GM19467 (cell line): ENCODE measurements at regions not wholly inside any gene's neighbourhood (a gene's known extent, or its start where the extent isn't known, plus 50 kb on each side); places are given as distances from the start of the nearest gene placed in this dataset.
"Not testable (repeated sequence)": the region's sequence is repeated elsewhere in the genome, so short reads cannot be mapped to it uniquely, and the experiment has no call there.

Experiments used
- ATAC-seq: cut with Tn5 transposase; IDR thresholded peaks from one replicate; pipeline ENCODE4 v1.9.1; 2021; ENCODE audit warnings: mild to moderate bottlenecking, moderate library complexity; ENCODE audit not compliant: unreplicated experiment

DNA sequence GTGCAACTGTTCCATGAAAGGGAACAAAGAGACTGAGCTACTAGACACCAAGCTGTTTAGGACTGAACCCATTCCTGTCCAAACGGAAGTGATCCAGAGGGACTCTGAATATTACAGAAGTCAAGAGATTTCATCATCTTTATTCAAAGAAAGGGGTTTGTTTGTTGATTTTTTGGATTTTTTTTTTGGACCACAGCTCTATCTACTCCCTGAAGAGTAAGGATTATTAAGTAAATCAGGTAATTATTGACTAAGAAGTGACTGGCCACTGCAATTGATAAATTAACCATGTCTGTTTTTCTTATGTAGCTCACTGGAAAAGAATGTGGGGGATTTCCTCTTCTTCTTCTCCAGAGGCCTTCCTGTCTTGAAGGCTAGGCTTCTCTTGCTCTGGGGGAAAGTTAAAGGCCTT lies 146.6 kb upstream of the TPM1 start:
- ATAC-seq = no peak

DNA sequence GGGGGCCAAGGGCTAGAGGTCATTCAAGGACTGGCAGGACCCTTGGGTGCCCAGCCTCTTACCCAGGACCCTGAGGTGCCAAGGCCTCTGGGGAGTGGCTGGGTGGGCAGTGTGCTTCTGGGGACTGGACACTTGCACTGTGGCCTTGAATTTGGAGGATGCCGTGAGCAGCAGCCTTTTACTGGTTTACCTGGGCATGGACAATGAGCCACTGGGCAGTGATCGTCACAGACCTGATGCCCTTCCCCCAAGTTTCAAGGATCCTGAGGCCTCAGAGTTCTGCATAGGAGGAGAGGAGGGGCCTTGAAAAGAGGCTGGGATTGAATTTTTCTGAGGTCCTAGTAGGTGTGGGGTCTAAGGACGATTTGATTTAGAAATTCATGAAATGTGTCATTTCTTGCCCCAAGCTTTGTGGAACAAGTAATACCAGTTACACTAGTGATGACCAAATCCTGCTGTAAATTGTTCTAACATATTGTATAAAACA lies 146.1 kb upstream of the TPM1 start:
- no peak for ATAC-seq

DNA sequence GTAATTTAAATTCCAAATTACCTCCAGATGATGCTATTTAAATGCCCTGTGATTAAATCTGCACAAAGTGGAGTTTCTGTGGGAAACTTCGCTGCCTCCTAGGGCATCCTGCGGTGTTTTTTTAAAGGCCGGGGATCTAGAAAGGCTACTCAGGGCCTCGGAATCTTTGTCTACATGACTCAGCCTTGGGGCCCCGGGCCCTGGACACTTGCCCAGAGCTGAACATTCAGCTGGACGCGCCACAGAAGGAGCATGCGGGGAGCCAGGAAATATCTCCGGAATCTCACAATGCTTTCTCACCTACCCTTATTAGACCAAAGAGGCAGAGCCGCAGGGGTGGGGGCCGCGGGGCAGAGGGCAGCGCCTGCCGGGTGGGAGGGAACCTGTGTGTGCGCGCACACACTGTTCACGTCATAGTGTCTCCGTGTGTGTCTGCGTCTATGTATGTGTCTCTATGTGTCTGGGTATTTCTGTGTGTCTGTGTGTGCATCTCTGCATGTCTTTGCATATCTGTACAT lies 145.5 kb upstream of the TPM1 start:
- ATAC-seq = no peak

DNA sequence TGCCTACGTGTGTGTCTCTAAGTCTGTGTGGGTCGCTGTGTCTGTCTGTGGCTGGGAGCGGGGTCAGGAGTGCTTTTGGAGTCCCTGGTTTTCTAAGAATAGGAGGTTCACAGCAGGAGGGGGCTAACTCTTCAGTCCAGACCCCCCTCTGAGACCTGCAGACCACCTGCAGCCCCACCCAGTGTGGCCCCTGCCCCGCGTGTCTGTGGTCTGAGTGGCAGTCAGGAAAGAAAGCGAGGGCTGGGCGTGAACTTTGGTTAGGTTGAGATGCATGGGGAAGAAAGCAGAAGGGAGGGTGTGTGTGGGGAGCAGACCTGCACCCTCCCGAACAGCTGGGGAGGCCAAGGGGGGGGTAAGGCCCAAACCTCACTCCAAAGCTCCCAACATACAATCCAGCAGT lies 144.9 kb upstream of the TPM1 start:
- no peak for ATAC-seq

DNA sequence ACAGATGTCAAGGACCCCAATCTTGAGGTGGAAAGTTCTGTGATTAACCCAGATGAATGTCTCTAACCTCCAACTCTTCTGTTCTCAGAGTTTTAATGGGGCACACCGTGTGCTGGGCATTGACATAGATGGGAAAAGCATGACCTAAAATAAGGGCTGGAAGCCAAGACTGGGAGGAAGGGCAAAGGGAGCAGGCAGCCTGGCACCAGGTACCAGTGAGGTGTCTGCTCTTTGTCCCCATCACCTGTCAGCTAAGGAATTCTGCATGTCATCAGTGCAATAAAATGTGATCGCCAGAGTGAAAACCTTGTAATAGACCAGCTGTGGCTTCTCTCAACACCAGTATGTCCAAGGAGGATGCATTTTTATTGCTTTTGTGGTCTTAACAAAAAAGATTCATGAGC lies 143.5 kb upstream of the TPM1 start:
- ATAC-seq = no peak

DNA sequence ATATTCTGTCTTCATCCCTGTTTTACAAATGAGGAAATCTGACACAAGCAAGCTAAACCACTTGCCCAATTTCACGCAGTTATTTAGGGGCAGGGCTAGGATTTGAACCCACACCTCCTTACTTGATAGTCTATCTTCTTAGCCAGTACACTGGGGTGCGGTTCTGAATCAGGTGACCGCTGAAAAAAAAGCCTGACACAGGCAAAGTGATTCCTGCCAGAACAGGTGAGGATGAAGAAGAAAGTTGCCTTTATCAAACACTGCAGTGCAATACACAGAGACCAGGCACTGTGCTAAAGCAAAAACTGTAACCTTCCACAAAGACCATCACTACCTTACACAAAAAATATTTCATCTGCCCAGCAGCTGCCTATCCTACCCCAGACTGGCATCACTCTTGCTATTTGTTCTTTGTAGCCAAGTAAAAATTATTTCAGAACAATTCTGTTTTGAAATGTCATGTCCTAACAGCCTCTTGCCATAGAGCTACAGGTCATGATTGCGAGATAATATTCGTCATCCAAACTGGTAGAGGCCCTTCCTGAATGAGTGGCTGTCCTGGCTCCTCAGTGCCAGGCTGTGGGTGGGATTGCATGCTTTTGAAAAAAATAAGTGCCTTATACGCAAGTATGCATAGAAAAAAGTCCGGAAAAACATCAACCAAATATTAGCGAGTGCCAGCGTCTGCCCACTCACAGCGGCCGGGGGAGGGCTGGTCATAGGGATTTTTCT lies 142.3 kb upstream of the TPM1 start:
- no peak for ATAC-seq

DNA sequence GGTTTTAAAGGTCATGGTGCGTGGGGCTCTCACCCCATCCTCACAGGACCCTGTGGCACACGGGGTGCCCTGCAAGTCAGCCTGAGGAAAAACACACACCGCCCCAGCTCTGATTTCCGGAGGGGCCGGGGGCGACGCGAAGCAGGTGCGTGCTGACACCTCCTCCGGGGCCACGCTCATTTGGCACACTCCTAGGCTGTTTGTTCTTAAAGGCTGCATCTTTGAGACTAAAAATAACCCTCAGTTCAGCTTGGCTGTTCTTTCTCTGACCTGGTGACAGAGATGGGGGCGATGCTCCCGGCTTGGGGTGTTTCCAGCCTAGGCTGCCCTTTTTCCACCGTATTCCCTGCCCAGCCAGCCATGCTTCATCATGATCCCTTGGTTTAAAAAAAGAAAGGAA lies 141.5 kb upstream of the TPM1 start:
- ATAC-seq = no peak

DNA sequence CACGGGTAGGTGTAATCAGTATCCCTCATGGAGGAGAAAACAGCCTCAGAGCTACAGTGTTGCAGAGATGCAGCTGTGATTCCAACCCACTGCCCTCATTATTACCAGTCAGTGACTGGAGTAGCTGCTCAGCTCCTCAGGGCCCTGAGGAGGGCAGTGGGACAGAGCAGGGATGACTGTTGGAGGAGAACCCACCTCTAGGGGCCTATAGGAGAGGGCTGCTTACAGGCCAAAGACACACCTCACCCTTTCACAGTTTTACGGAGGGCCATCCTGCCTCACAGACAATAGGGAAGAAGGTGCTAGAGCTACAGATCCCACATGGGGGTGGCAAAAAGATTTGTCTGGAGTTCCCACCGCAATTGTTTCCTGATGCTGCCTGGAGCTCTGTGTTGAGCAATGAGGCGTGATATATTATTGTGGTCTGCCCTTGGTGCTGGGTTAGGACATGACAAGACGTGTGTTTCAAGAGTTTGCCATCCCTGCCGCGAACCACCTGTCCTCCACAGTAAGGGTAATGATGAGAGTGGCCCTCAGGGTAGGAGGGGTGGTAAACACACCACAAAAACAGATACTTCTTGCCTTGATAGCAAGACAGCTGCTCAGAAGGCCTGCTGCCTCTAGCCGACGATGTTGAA lies 140.5 kb upstream of the TPM1 start:
- ATAC-seq = no peak

DNA sequence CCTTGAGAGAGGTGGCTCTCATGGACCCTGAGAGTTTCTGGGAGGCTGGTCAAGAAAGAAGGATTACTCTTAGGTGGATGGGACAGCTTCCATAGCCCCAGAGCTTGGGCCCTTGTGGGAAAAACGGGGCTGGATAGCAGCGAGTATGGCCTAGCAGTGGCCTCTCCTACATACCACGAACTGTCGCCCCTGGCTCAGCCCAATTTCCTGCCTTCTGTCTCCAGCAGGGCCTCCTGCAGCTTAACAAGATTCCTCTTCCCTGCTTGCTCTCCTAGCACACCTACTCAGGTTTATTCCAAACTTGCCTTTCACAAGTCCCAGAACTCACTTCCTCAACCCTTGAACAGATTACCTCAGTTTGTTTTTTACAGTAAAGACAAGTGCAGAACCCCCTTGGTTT lies 139.7 kb upstream of the TPM1 start:
- ATAC-seq = no peak

DNA sequence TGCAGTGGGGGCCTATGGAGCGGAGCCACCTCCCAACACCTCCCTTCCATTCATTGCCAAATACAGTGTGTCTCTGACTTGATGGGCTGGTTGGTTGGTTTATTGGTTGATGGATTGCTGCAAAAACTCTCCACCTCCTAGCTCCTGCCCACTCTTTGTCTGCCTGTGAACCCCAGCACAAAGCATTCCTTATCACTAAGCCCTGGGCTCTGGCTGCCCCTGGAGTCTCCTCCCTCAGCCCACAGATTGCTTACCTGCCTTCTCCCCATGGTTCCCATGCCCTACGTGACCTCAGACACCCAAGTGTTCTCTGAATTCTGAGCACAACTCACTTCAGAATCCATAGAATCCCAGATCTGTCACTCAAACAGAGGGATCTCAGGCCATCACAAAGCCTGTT lies 139.1 kb upstream of the TPM1 start:
- no peak for ATAC-seq

DNA sequence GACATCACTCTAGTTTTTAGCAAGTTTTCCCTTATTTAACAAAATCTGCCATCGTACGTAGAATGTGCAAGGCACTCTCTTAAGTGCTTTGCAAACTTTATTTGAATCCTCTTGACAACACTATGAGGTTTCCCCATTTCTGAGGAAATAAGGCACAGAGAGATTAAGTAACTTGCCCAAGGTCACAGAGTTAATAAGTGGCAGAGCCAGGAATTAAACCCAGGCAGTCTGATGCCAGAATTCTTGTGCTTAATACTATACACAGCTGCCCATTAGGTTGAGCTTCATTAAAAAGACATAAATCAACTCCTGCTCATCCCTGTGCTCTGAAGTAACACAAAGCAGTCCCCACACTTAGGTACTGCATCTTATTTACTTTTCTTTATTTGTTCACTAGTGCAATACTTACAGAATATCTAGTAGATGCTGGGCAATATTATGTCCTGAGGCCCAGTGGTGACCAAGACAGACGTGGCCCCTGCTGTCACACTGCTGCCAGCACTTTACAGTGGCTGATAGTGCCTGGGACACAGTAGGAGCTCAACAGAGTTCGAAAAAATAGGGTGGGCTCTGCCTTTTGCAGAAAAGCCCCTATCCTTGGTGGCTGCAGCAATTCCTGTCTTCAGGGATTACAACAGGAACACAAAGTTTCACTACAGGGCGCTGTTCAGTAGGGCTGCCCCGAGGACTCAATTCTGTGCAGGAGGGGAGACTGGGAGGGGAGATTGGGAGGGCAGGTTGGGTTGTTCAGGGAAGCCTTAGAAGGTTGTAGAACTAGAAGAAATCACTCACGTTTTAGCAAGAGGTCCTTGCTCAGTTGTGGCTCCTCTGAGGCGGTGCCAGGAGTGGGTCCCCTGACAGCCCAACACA lies 138.3 kb upstream of the TPM1 start:
- ATAC-seq = no peak

DNA sequence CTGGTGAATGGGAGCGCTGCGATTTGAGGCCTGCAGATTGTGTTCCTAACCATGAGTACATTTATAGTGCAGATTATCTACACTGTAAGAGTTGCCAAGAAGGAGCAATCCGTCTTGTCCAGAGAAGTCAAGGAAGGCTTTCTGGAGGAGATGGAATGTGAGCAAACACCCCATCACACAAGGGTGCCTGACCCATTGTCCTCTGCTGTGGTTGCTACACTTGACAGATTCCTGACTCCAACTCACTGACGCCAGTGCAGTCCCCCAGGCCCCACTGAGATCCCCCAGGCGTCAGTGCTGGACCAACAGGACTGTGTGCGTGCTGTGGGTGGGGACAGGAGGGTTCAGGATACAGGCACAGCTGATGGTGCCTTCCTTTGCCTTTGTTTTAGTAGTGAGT lies 135.9 kb upstream of the TPM1 start:
- no peak for ATAC-seq

DNA sequence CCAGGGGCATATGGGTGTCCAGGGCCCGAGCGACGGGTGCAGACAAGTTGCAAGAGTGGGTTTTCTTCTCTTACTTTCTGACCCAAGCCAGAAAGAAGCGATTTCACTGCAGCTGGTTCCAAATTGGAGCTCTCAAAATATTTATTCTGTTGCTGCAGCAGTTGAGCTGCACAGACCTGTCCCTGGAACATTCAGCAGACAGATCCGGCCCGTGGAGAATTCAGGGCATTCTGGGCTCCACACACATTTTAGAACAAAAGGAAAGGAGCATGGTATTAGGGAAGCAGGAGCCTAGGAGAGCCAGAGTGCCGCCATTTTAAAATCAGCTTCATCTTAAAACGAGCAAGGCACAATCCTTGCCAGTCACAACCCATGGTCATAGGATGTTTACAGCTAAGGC lies 135.3 kb upstream of the TPM1 start:
- ATAC-seq = no peak

DNA sequence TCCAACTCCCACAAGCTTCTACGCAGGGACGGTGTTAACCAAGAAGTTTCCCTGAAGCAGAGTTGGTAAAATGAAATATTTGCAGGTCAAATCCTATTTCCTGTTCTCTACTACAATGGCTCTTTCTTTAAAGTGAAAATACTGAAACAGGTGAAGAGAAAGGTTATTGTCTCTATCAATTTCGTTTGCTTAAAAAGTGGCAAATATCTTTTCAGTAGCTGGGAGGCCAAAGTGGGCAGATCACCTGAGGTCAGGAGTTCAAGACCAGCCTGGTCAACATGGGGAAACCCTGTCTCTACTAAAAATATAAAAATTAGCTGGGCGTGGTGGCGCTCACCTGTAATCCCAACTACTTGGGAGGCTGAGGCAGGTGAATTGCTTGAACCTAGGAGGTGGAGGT lies 134.2 kb upstream of the TPM1 start:
- ATAC-seq = not testable (repeated sequence)

DNA sequence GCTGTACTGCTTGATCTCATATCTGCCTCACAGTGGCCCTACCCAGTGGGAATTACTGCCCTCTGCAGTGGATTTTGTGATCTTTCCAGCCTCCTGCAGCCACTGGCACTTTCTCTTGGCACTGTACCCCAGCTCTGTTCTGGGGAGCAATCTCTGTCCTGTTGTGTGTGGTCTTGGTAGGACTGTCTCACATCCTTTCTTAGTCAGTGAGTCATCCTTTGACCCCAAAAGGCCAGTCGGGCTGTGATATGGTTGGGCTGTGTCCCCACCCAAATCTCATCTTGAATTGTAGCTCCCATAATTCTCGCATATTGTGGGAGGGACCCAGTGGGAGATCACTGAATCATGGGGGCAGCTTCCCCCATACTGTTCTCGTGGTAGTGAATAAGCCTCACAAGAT lies 133.3 kb upstream of the TPM1 start:
- no peak for ATAC-seq

DNA sequence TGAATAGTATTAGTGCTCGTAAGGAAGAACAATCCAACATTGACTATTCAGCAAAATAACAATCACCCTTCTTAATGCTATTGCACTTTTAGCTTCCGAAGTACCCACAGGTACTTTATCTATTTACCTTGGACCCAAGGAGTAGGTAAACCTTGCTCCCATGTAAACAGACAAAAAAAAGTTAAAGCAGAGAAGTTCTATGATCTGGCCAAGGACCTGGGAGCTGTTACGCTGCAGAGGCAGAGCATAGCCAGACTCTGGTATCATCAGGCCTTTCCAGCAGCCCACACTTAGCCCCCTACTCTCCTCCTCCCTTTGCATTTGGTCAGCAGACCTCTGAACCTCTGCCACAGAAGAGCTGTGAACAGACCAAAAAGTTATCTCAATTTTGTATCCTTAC lies 130.3 kb upstream of the TPM1 start:
- ATAC-seq = no peak

DNA sequence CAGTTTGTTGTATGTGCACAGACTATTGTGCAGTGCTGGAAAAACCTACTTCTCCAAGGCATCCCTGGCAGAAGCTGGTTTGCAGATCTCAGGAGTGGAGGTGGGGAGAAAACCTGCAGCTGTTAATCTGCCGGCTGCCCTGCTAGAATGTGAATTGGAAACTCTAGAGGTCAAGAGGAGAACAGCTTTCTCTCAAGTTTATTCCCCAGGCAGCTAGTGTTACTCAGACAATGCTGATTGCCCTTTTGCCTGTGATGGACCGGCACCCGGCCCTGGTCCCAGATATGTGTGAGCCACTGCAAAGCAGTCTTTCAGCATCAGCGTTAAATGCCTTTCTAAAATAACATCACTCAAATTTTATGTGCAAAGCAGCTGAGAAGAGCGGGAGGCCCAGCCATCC lies 129.7 kb upstream of the TPM1 start:
- ATAC-seq = no peak

DNA sequence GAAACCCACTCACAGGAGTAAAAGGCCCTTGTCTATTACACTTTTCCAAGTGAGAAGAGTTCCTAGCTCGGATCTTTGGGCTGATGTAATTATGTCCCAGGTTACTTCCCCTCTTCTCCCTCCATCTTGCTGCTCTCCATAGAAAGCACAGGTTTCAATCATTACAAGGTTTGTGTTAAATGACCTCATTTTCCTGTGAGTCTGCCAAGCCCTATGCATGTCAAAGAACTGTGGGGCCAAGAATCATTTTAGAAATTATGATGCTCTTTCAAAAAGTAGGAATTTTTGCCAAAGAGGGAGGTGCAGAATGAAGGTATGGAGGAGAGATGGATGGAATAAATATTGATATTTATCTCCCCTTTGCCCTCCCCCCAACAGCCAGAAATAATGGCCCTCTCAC lies 129.3 kb upstream of the TPM1 start:
- no peak for ATAC-seq

DNA sequence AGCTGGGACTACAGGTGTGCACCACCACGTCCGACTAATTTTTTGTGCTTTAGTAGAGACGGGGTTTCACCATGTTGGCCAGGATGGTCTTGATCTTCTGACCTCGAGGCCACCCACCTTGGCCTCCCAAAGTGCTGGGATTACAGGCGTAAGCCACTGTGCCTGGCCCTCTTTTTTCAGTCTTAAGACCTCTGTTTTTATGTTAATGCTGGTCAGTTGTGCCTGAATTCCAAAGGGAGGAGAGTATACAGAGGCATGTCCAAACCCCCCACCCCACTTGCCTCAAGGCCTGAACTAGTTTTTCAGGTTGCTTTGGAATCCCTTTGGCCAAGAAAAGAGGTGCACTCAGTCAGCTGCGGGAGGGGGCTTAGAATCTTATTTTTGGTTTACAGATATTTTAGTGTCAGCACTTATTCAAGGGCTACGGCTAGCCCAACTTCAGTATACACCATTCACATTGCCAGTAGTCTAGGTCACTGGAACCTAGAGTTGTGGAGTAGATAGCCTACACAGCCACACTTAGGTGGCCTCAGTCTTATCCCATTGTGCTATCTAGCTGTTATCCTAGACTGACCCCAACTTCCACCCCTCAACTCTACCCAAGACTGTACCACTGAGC lies 128.0 kb upstream of the TPM1 start:
- no peak for ATAC-seq

DNA sequence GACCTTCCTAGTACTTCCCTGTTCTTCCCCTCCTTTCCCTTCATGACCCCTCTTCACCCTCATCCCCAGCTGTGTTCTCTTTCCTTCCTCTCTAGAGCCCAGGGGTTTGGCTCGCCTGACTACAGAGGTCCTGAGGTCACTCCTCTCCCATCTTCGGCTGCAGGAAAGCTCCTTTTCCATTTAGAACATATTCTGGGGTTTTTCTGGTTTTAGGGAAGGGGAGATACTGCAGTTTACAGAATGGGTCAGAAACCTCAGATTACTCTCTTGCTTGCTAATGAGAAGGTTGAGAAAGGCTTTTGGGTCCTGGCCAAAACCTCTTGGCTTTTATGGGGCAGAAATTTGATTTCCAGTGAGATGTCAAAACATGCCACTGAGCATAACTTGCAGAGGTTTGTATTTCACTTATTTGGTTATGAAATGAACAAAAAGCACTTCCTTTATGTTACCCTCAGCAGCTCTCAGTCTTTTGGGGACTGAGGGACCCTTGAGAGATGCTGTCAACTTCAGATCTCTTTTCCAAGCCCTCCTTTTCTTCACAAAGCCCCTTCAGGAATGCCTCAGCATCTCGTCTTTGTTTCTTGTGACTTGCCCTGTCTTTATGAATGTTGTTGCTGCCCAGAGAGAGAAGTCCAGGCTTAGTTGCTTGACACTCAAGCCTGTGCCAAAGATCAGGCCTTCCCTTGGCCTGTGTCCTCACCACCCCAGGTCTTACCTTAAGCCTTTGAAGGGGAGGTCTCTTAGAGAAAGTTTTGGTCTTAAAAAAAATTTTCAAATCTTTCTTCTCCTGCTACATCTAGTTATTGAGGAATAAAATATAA lies 121.7 kb upstream of the TPM1 start:
- ATAC-seq = no peak
